SKM-1 treated with dmso at 0.1 percent for 144 hours (cell line): ENCODE measurements at regions not wholly inside any gene's neighbourhood (a gene's known extent, or its start where the extent isn't known, plus 50 kb on each side); places are given as distances from the start of the nearest gene placed in this dataset.
"Not testable (repeated sequence)": the region's sequence is repeated elsewhere in the genome, so short reads cannot be mapped to it uniquely, and the experiment has no call there.

Experiments used
- DNase-seq: peaks from one replicate; lab custom pipeline; 2025; ENCODE audit not compliant: unreplicated experiment; lab: John Stamatoyannopoulos, UW

GRCh38 chr7:48813472-48813871, 110.9 kb upstream of the CDC14C start:
- DNase-seq: no peak

DNA sequence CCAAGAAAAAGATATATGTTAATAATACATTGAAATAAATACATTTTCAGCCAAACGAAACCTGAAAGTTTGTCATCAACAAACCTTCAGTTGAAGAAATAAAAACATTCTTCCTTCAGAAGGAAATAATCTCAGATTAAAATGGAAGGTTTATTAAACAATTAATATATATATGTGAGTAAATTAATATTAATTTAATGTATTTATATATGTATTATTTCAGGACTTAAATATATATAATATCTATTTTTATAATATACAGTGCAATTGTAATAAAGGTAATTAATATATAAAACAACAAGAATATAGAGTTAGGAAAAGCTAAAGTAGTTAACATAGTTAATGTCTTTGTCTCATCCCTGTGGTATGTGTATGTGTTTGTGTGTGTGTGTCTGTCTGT, 102.2 kb upstream of the CDC14C start:
- DNase-seq: no peak

DNA sequence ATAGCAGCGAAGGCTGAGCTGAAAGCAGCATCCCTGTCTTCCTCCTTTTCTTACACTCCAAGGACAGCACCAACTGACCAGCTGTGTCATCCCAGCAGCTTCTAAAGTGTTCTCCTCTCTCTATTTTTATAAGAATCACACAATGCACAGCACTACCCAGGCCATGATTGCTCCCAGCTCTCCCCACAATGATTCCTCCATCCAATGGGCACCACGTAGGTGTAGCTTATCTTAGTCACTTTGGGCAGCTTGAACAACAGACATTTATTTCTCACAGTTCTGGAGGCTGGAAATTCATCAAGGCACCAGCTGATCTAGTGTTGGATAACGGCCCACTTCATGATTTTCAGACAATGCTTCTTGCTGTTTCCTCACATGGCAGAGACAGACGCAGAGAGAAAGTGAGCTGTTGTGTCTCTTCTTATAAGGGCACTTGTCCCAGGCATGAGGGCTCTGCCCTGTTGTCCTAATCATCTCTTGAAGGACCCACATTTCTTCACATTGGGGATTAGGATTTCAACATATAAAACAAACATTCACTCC, 92.0 kb upstream of the CDC14C start:
- DNase-seq: no peak

- no peak for DNase-seq
These were observed 87.1 kb upstream of the CDC14C start for GRCh38 chr7:48837266-48837665.

DNA sequence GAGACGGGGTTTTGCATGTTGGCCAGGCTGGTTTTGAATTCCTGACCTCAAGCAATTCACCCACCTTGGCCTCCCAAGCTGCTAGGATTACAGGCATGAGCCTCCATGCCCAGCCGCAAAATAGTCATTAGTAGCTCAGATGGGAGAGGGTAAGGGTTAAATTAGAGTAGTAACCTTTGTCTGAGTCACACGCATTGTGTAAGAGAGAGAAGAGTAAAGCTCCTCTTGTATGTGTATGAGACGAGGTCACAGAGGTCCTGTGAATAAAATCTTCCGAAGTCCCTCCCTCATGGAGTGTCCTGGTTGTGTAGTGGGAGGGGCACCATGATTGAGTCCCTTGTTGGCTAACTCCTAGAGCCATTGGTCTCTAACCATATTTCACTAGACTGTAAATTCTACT, 85.2 kb upstream of the CDC14C start:
- no peak for DNase-seq

DNA sequence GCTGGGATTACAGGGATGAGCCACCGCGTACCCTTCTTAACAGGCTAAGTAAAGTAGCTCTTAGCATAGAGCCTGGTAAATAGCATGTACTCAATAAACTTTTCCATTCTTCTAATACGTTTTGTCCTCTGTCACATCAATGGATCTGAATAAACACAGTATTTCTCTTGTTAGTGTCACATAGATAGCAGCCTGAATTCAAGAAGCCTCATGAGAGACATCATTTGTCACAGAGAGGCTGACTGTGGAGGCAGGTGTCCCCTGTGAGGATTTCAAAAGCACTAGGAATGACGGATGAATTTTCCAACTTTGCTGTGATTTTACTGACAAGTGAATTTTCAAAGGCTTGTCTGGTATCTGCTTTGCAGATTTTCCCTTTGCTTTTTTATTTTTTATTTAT, 82.6 kb upstream of the CDC14C start:
- no peak for DNase-seq

DNA sequence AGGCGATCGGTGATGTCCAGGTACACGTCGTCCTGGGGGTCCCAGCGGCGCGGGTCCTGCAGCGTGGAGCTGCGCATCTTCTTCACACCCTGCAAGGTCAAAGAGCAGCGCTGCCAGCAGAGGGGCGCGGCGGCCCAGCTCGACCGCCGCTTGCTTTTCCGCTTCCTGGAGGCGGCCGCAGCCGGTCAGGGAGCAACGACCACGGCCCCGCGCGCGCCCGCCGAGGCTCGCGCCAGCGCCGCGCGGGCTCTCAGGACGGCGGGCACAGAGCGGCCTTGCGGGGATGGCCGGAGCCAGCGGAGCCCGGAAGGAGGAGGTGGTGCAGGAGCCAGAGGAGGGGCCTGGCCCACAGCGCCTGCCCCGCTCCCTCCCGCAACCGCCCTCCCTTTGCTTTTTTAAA, 76.4 kb upstream of the CDC14C start:
- DNase-seq: no peak

DNA sequence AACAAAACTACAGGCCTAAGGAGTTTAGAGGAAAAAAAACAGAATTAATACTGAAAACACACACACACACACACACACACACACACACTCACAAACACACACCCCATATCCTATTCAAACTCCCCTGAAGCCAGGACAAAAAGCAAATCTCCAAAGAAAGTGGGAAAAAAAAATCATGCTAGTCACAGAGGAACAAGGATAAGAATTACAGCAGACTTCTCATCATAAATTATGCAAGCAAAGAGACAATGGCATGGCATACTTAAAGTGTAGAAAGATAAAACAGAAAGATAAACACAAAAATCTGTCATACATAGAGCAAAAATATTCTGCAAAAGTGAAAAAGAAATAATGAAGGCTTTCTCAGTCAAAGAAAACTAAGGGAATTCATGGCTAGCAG, 63.9 kb upstream of the CDC14C start:
- not testable (repeated sequence) for DNase-seq

- no peak for DNase-seq
These were observed 55.4 kb upstream of the CDC14C start for GRCh38 chr7:48868916-48869315.

- no peak for DNase-seq
These were observed 51.8 kb upstream of the CDC14C start for GRCh38 chr7:48872548-48872947.
